Mesothelial cell of epicardium (in vitro differentiated cells): ENCODE measurements at regions not wholly inside any gene's neighbourhood (a gene's known extent, or its start where the extent isn't known, plus 50 kb on each side); places are given as distances from the start of the nearest gene placed in this dataset.
"Not testable (repeated sequence)": the region's sequence is repeated elsewhere in the genome, so short reads cannot be mapped to it uniquely, and the experiment has no call there.

ENCODE experiments used
- DNase-seq, 2 experiments: peaks; one replicate each; pipeline ENCODE4 v3.0.0; 2021; ENCODE audit warnings: low spot score in 2 of 2; ENCODE audit not compliant: unreplicated experiment in 2 of 2
- H3K27ac Mint-ChIP-seq: 2 replicates; pipeline ENCODE4 v1.8.0; 2021; ENCODE audit warnings: mixed read lengths
- H3K27me3 Mint-ChIP-seq: 2 replicates; pipeline ENCODE4 v1.8.0; 2021; ENCODE audit warnings: low read depth, mixed read lengths
- H3K36me3 Mint-ChIP-seq: 2 replicates; pipeline ENCODE4 v1.8.0; 2021; ENCODE audit warnings: mixed read lengths
- H3K4me1 Mint-ChIP-seq: 2 replicates; pipeline ENCODE4 v1.8.0; 2021; ENCODE audit warnings: mixed read lengths
- H3K4me3 Mint-ChIP-seq: 2 replicates; pipeline ENCODE4 v1.8.0; 2021; ENCODE audit warnings: mild to moderate bottlenecking, moderate library complexity, mixed read lengths
- H3K9me3 Mint-ChIP-seq: 2 replicates; pipeline ENCODE4 v1.8.0; 2021; ENCODE audit warnings: mixed read lengths
- TF ChIP-seq, protein P1 (sequence below): fragments of 200-600 bp; sonication (generic); IDR thresholded peaks from one replicate; pipeline ENCODE4 v1.5.0; 2021; ENCODE audit warnings: antibody characterized with exemption; ENCODE audit not compliant: unreplicated experiment

GRCh38 chr2:61733563-61733962, 120.3 kb downstream of the FAM161A start:
- Mint-ChIP-seq H3K4me3 (no peak overlapping the region), H3K27me3 (peaks cover 12% of the 10 kb centered on the region), H3K36me3 (no peaks in the 10 kb centered on the region), H3K4me1 (no peaks in the 10 kb centered on the region), H3K9me3 (no peaks in the 10 kb centered on the region), H3K27ac (no peak overlapping the region)
- TF ChIP-seq, protein P1, sequence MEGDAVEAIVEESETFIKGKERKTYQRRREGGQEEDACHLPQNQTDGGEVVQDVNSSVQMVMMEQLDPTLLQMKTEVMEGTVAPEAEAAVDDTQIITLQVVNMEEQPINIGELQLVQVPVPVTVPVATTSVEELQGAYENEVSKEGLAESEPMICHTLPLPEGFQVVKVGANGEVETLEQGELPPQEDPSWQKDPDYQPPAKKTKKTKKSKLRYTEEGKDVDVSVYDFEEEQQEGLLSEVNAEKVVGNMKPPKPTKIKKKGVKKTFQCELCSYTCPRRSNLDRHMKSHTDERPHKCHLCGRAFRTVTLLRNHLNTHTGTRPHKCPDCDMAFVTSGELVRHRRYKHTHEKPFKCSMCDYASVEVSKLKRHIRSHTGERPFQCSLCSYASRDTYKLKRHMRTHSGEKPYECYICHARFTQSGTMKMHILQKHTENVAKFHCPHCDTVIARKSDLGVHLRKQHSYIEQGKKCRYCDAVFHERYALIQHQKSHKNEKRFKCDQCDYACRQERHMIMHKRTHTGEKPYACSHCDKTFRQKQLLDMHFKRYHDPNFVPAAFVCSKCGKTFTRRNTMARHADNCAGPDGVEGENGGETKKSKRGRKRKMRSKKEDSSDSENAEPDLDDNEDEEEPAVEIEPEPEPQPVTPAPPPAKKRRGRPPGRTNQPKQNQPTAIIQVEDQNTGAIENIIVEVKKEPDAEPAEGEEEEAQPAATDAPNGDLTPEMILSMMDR, result no peak
- DNase-seq, result no peak

GRCh38 chr2:61732787-61733186, 121.1 kb downstream of the FAM161A start:
- H3K36me3 Mint-ChIP-seq, result no peaks in the 10 kb centered on the region
- no peak overlapping the region for H3K27ac Mint-ChIP-seq
- H3K9me3 Mint-ChIP-seq, result no peaks in the 10 kb centered on the region

DNA sequence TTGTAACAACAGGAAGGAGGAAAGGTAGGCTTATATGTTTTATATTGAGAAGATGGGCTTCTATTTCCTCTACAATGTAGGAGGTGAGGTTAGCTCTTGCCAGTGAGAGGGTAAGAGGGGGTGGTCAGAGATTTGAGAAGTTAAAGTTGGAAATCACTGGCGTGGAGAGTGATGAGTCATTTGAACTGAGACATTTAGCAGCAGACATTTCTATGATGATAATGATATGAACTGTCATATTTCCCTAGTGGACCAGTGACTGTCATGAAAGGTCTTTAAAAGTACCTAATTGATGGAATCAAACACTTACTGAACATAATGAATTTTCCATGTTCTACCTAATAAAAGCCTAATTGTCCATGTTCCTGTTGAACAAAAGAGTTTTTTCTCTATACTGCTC, 126.1 kb downstream of the FAM161A start:
- H3K4me1 Mint-ChIP-seq, result no peaks in the 10 kb centered on the region
- TF ChIP-seq, protein P1, result no peak
- H3K4me3 Mint-ChIP-seq, result no peak overlapping the region
- H3K27me3 Mint-ChIP-seq, result peaks cover 12% of the 10 kb centered on the region
- peaks cover 12% of the 10 kb centered on the region for H3K9me3 Mint-ChIP-seq
- H3K27ac Mint-ChIP-seq, result no peak overlapping the region
- no peaks in the 10 kb centered on the region for H3K36me3 Mint-ChIP-seq
- no peak for DNase-seq

More at GRCh38 chr2:61732787-61733186, 121.1 kb downstream of the FAM161A start:
- peaks cover 14% of the 10 kb centered on the region for H3K27me3 Mint-ChIP-seq
- DNase-seq, result no peak
- H3K4me1 Mint-ChIP-seq, result no peaks in the 10 kb centered on the region
- no peak overlapping the region for H3K4me3 Mint-ChIP-seq
- TF ChIP-seq, protein P1, result no peak

GRCh38 chr2:61726456-61727209, 127.2 kb downstream of the FAM161A start:
- H3K36me3 Mint-ChIP-seq, result no peaks in the 10 kb centered on the region
- no peaks in the 10 kb centered on the region for H3K4me1 Mint-ChIP-seq
- TF ChIP-seq, protein P1, result no peak
- H3K4me3 Mint-ChIP-seq, result no peak overlapping the region
- no peak for DNase-seq
- no peak overlapping the region for H3K27ac Mint-ChIP-seq
- peaks cover 12% of the 10 kb centered on the region for H3K27me3 Mint-ChIP-seq
- H3K9me3 Mint-ChIP-seq, result peaks cover 12% of the 10 kb centered on the region

- not testable (repeated sequence) for H3K4me3 Mint-ChIP-seq, DNase-seq, H3K36me3 Mint-ChIP-seq, H3K4me1 Mint-ChIP-seq, H3K27me3 Mint-ChIP-seq, H3K27ac Mint-ChIP-seq
- peaks cover 12% of the 10 kb centered on the region for H3K9me3 Mint-ChIP-seq
These were observed 130.5 kb downstream of the FAM161A start for GRCh38 chr2:61723364-61723763.

DNA sequence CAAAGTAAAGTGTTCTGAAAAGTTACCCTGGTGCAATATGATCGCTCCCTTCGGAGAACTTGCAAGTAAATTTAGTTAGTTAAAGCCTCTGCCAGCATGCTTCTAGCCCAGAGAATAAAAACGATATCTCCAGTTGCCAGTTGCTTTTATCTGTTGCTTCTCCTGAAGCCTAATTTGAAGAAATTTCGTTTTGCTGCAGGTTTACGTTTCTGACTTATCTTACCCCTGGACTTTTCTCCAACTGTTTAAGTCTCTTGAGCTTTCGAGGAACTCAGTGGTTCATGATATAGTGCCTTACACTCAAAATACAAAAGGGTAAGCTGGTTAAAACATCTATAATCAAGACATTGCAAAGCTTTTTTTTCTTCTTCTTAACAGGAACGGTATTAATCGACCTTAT, 131.1 kb downstream of the FAM161A start:
- Mint-ChIP-seq H3K36me3 (no peaks in the 10 kb centered on the region), H3K27me3 (no peaks in the 10 kb centered on the region), H3K4me3 (no peak overlapping the region), H3K4me1 (no peaks in the 10 kb centered on the region), H3K27ac (no peak overlapping the region), H3K9me3 (peaks cover 12% of the 10 kb centered on the region)
- no peak for DNase-seq
- TF ChIP-seq, protein P1, result no peak
